ENCODE measurements at regions not wholly inside any gene's neighbourhood (a gene's known extent, or its start where the extent isn't known, plus 50 kb on each side); places are given as distances from the start of the nearest gene placed in this dataset.
A peak's percentile ranks its signal among the peaks of the same experiment; 100 is the strongest.
"Not testable (repeated sequence)": the region's sequence is repeated elsewhere in the genome, so short reads cannot be mapped to it uniquely, and the experiment has no call there.

- DNase-seq = no peak
These were observed 696.7 kb upstream of the TBX3 start for GRCh38 chr12:115380546-115381120.

GRCh38 chr12:115378291-115378690 is 694.3 kb upstream of the TBX3 start:
- DNase-seq = no peak

GRCh38 chr12:115377779-115378178 is 693.8 kb upstream of the TBX3 start:
- no peak for DNase-seq

GRCh38 chr12:115377230-115377629 is 693.3 kb upstream of the TBX3 start:
- no peak for DNase-seq

GRCh38 chr12:115375186-115375991 is 691.4 kb upstream of the TBX3 start:
- peak; percentile 39 for DNase-seq

- no peak for DNase-seq
These were observed 690.7 kb upstream of the TBX3 start for GRCh38 chr12:115374480-115375185.

- DNase-seq = no peak
These were observed 687.7 kb upstream of the TBX3 start for GRCh38 chr12:115371711-115372110.

- DNase-seq = no peak
These were observed 686.7 kb upstream of the TBX3 start for GRCh38 chr12:115370650-115371049.

GRCh38 chr12:115370207-115370606 is 686.2 kb upstream of the TBX3 start:
- DNase-seq = no peak

GRCh38 chr12:115366277-115366676 is 682.3 kb upstream of the TBX3 start:
- DNase-seq = not testable (repeated sequence)

- DNase-seq = not testable (repeated sequence)
These were observed 681.8 kb upstream of the TBX3 start for GRCh38 chr12:115365765-115366164.

GRCh38 chr12:115364921-115365320 is 680.9 kb upstream of the TBX3 start:
- DNase-seq = no peak

- no peak for DNase-seq
These were observed 678.5 kb upstream of the TBX3 start for GRCh38 chr12:115362339-115362976.

GRCh38 chr12:115357681-115358080 is 673.7 kb upstream of the TBX3 start:
- no peak for DNase-seq

GRCh38 chr12:115355301-115355700 is 671.3 kb upstream of the TBX3 start:
- no peak for DNase-seq

- DNase-seq = peak; percentile 49
These were observed 670.3 kb upstream of the TBX3 start for GRCh38 chr12:115354007-115354890.

GRCh38 chr12:115353467-115353866 is 669.5 kb upstream of the TBX3 start:
- DNase-seq = no peak

- no peak for DNase-seq
These were observed 667.6 kb upstream of the TBX3 start for GRCh38 chr12:115351514-115352077.

GRCh38 chr12:115349711-115350110 is 665.7 kb upstream of the TBX3 start:
- no peak for DNase-seq

- DNase-seq = no peak
These were observed 664.3 kb upstream of the TBX3 start for GRCh38 chr12:115348301-115348700.

GRCh38 chr12:115343601-115344000 is 659.6 kb upstream of the TBX3 start:
- no peak for DNase-seq

- DNase-seq = no peak
These were observed 659.0 kb upstream of the TBX3 start for GRCh38 chr12:115343008-115343407.

All from activated CD4-positive, alpha-beta T cell treated with anti-CD3 and anti-CD28 coated beads, Interleukin-2, amount 50 U/mL, for 16 hours (primary cell).